GM23248 (cell line): ENCODE measurements at regions not wholly inside any gene's neighbourhood (a gene's known extent, or its start where the extent isn't known, plus 50 kb on each side); places are given as distances from the start of the nearest gene placed in this dataset.

Experiments
- EZH2 ChIP-seq: fragments of 200-600 bp; sonication (generic); IDR thresholded peaks from 2 replicates; pipeline ENCODE4 v1.6.1; 2018; ENCODE audit warnings: antibody characterized with exemption, mild to moderate bottlenecking; ENCODE audit not compliant: insufficient read depth, poor library complexity, severe bottlenecking
- EZH2phosphoT487 ChIP-seq: fragments of 200-600 bp; sonication (generic); IDR thresholded peaks from 2 replicates; pipeline ENCODE4 v1.6.1; 2018; ENCODE audit warnings: antibody characterized with exemption, moderate library complexity, mild to moderate bottlenecking, low read depth; ENCODE audit not compliant: insufficient read depth

DNA sequence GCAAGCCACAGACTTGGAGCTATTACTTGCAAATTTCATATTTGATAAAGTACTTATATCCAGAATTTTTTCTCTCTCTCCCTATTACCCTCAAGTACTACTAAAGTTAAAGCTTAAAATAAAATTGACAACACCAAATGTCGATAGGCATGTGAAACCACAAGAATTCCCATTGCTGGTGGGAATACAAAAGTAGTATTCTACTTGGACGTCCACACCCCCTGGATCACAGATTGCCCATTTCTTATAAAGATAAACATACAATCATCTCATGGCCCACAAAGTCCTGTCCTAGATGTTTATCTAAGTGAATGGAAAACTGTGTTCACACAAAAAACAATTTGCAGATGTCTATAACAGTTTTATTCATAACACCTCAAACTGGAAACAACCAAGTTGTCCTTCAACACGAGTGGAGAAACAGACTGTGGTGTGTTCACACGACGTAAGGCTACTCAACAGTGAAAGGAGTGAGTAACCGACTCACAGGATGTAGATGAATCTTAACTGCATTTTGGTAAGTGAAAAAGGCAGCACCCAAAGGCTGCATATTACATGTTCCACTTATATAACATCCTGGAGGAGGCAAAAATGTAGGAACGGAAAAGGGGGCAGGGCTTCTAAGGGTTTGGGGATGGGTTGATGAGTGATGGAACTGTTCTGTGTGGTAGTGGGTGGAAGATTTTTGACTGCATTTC is 297.4 kb downstream of the THBS2 start:
- no peak for TF ChIP-seq EZH2
- no peak for TF ChIP-seq EZH2phosphoT487
